ENCODE measurements at regions not wholly inside any gene's neighbourhood (a gene's known extent, or its start where the extent isn't known, plus 50 kb on each side); places are given as distances from the start of the nearest gene placed in this dataset.

- in situ Hi-C loops (cut with MboI; ENCODE audit: low sequenced_read_pairs) = no loop called here
- Histone ChIP-seq H2BK120ac (ENCODE audit: low read depth, low read length) (no peak overlapping the region), H2AK9ac (replicated peaks; ENCODE audit: low read depth, low read length, poor library complexity) (no peak overlapping the region), H2AK5ac (ENCODE audit: low read depth, low read length) (no peak overlapping the region), H3K23ac (ENCODE audit: low read depth, low read length) (no peak overlapping the region), H3K4ac (ENCODE audit: low read depth, low read length) (no peak overlapping the region), H3K9me1 (ENCODE audit: insufficient read depth, low read length) (no peaks in the 10 kb centered on the region), H3K56ac (ENCODE audit: extremely low read depth, insufficient read depth, low read length) (no peak overlapping the region), H3K9ac (ENCODE audit: low read depth, low read length) (no peak overlapping the region), H3K4me1 (ENCODE audit: control insufficient read depth, insufficient read depth, low read length) (0 out of 2 replicates have a peak, but pooled peaks cover 2% of the 10 kb centered on the region), H4K20me1 (ENCODE audit: insufficient read depth, low read length) (no peaks in the 10 kb centered on the region), H2BK5ac (ENCODE audit: low read depth, low read length, poor library complexity, severe bottlenecking) (no peak overlapping the region), H2BK20ac (ENCODE audit: low read depth, low read length) (no peak overlapping the region), H3K14ac (replicated peaks; ENCODE audit: low read depth, low read length) (no peak overlapping the region), H4K8ac (ENCODE audit: low read depth in 2 of 2, low read length in 2 of 2) (no peak overlapping the region), H3K9me3 (ENCODE audit: control insufficient read depth, insufficient read depth, low read length) (no peaks in the 10 kb centered on the region), H2BK15ac (ENCODE audit: low read depth, low read length) (no peak overlapping the region), H4K91ac (ENCODE audit: insufficient read depth, low read depth, low read length) (no peak overlapping the region; the same call in 1 of the 2 replicates), H3K27ac (ENCODE audit: insufficient read depth, low read length) (no peak overlapping the region), H3K36me3 (ENCODE audit: control insufficient read depth, insufficient read depth, low read length) (no peaks in the 10 kb centered on the region), H3K18ac (ENCODE audit: low read depth, low read length) (no peak overlapping the region), H4K5ac (ENCODE audit: low read depth, low read length) (no peak overlapping the region), H3K27me3 (ENCODE audit: control insufficient read depth, insufficient read depth, low read length) (peaks cover 3% of the 10 kb centered on the region), H3K79me1 (ENCODE audit: low read depth in 1 of 2, low read length in 2 of 2) (no peaks in the 10 kb centered on the region), H3K4me2 (ENCODE audit: low read depth, low read length) (no peak overlapping the region), H2AFZ (replicated peaks; ENCODE audit: low read length, poor library complexity) (no peak overlapping the region), H3K4me3 (ENCODE audit: insufficient read depth, low read depth, low read length) (no peak overlapping the region)
- ATAC-seq (ENCODE audit: low read depth) (no peak), DNase-seq (no peak)
- WGBS, 2 experiments (ENCODE audit: extremely low coverage in 2 of 2, insufficient read length in 1 of 2) = no CpG with 5 or more reads among the region's 10 CpGs
- POLR2A ChIA-PET (ENCODE audit: unreplicated experiment) = no interaction called here
- intact Hi-C loops (cut with micrococcal nuclease) = no loop called here
- CTCF ChIA-PET = no interaction called here
- TF ChIP-seq CEBPB (IDR thresholded peaks at IDR 0.05; ENCODE audit: low read depth, low read length) (no peak), SMC3 (IDR thresholded peaks at IDR 0.05; ENCODE audit: low read depth, low read length) (no peak), CTCF (conservative IDR thresholded peaks at IDR 0.05; ENCODE audit: low read depth, low read length) (no peak), NFE2L2 (IDR thresholded peaks at IDR 0.05; ENCODE audit: low read depth, low read length) (no peak), FOS (IDR thresholded peaks at IDR 0.05; ENCODE audit: low read depth, low read length) (no peak), CHD1 (IDR thresholded peaks at IDR 0.05; ENCODE audit: low read depth, low read length) (no peak), RCOR1 (IDR thresholded peaks at IDR 0.05; ENCODE audit: insufficient replicate concordance, low read length) (no peak), USF2 (IDR thresholded peaks at IDR 0.05; ENCODE audit: low read depth, low read length) (no peak), POLR2A (IDR thresholded peaks at IDR 0.05; ENCODE audit: low read depth, low read length) (no peak), RFX5 (IDR thresholded peaks at IDR 0.05; ENCODE audit: low read depth, low read length) (no peak), MAZ (IDR thresholded peaks at IDR 0.05; ENCODE audit: borderline replicate concordance, low read depth, low read length) (no peak), MXI1 (IDR thresholded peaks at IDR 0.05; ENCODE audit: borderline replicate concordance, low read depth, low read length) (no peak), ELK1 (IDR thresholded peaks at IDR 0.05; ENCODE audit: borderline replicate concordance, low read depth, low read length) (no peak)
- BruUV-seq (replicated peaks) = no TSS peak
- dilution Hi-C loops (cut with HindIII; ENCODE audit: low sequenced_read_pairs, unreplicated experiment) = no loop called here
These were observed 194.3 kb upstream of the VLDLR start for GRCh38 chr9:2427120-2427891.

All from IMR-90 (cell line).